ENCODE measurements at regions not wholly inside any gene's neighbourhood (a gene's known extent, or its start where the extent isn't known, plus 50 kb on each side); places are given as distances from the start of the nearest gene placed in this dataset.
"Not testable (repeated sequence)": the region's sequence is repeated elsewhere in the genome, so short reads cannot be mapped to it uniquely, and the experiment has no call there.

- not testable (repeated sequence) for H3K4me2 ChIP-seq (ENCODE audit: low read length); H3K27ac ChIP-seq (ENCODE audit: low read depth, low read length); H3K9ac ChIP-seq (ENCODE audit: low read length); H3K27me3 ChIP-seq (ENCODE audit: insufficient read depth, low read length, poor library complexity); DNase-seq; H3K79me1 ChIP-seq (ENCODE audit: low read length); H3K18ac ChIP-seq (ENCODE audit: low read length); H4K8ac ChIP-seq (ENCODE audit: low read depth, low read length); H2BK120ac ChIP-seq (ENCODE audit: low read depth, low read length); H3K4me1 ChIP-seq (ENCODE audit: control insufficient read depth, low read depth, low read length); H3K56ac ChIP-seq (ENCODE audit: low read length); H3K4ac ChIP-seq (ENCODE audit: low read depth, low read length); H4K5ac ChIP-seq (ENCODE audit: low read length); H2BK15ac ChIP-seq (replicated peaks; ENCODE audit: low read depth); H3K79me2 ChIP-seq (ENCODE audit: control insufficient read depth, insufficient read depth, low read length); H3K4me3 ChIP-seq (ENCODE audit: low read length); H2BK5ac ChIP-seq (ENCODE audit: low read length); H3K23ac ChIP-seq (ENCODE audit: low read length); H3K36me3 ChIP-seq (ENCODE audit: control insufficient read depth, insufficient read depth, low read length); H2AK5ac ChIP-seq (ENCODE audit: low read length)
- WGBS (ENCODE audit: extremely low coverage, insufficient coverage, low lambda C conversion rate): no CpG with 5 or more reads among the region's 4 CpGs
Measured at GRCh38 chr1:120357046-120357445, 57.8 kb upstream of the NBPF8 start.

- H3K23ac ChIP-seq (ENCODE audit: low read length); H2BK120ac ChIP-seq (ENCODE audit: low read depth, low read length); H3K56ac ChIP-seq (ENCODE audit: low read length); H2BK15ac ChIP-seq (replicated peaks; ENCODE audit: low read depth); H2BK5ac ChIP-seq (ENCODE audit: low read length); H2AK5ac ChIP-seq (ENCODE audit: low read length); H3K79me1 ChIP-seq (ENCODE audit: low read length); H3K27ac ChIP-seq (ENCODE audit: low read depth, low read length); H3K27me3 ChIP-seq (ENCODE audit: insufficient read depth, low read length, poor library complexity); H3K4ac ChIP-seq (ENCODE audit: low read depth, low read length); H4K5ac ChIP-seq (ENCODE audit: low read length); H3K4me1 ChIP-seq (ENCODE audit: control insufficient read depth, low read depth, low read length); H3K4me2 ChIP-seq (ENCODE audit: low read length); H3K36me3 ChIP-seq (ENCODE audit: control insufficient read depth, insufficient read depth, low read length); H3K9ac ChIP-seq (ENCODE audit: low read length); H3K18ac ChIP-seq (ENCODE audit: low read length); H3K79me2 ChIP-seq (ENCODE audit: control insufficient read depth, insufficient read depth, low read length); H4K8ac ChIP-seq (ENCODE audit: low read depth, low read length); H3K4me3 ChIP-seq (ENCODE audit: low read length): not testable (repeated sequence)
- no CpG with 5 or more reads among the region's 8 CpGs for WGBS (ENCODE audit: extremely low coverage, insufficient coverage, low lambda C conversion rate)
- DNase-seq: peak; percentile 38
Measured at GRCh38 chr1:120356170-120356569, 58.7 kb upstream of the NBPF8 start.

- H3K9ac ChIP-seq (ENCODE audit: low read length); H3K27ac ChIP-seq (ENCODE audit: low read depth, low read length); H3K27me3 ChIP-seq (ENCODE audit: insufficient read depth, low read length, poor library complexity); H4K5ac ChIP-seq (ENCODE audit: low read length); H2BK15ac ChIP-seq (replicated peaks; ENCODE audit: low read depth); H3K79me1 ChIP-seq (ENCODE audit: low read length); H3K18ac ChIP-seq (ENCODE audit: low read length); H2AK5ac ChIP-seq (ENCODE audit: low read length); H3K23ac ChIP-seq (ENCODE audit: low read length); H3K4me2 ChIP-seq (ENCODE audit: low read length); H3K4me3 ChIP-seq (ENCODE audit: low read length); H3K36me3 ChIP-seq (ENCODE audit: control insufficient read depth, insufficient read depth, low read length); H3K4ac ChIP-seq (ENCODE audit: low read depth, low read length); H3K4me1 ChIP-seq (ENCODE audit: control insufficient read depth, low read depth, low read length); H3K79me2 ChIP-seq (ENCODE audit: control insufficient read depth, insufficient read depth, low read length); H2BK5ac ChIP-seq (ENCODE audit: low read length); H4K8ac ChIP-seq (ENCODE audit: low read depth, low read length): not testable (repeated sequence)
- DNase-seq: peak; percentile 88
- H2BK120ac ChIP-seq (ENCODE audit: low read depth, low read length): peak overlapping the region; percentile 97
- no CpG with 5 or more reads among the region's 30 CpGs for WGBS (ENCODE audit: extremely low coverage, insufficient coverage, low lambda C conversion rate)
- H3K56ac ChIP-seq (ENCODE audit: low read length): peak overlapping the region; percentile 67
Measured at GRCh38 chr1:120354618-120355184, 60.1 kb upstream of the NBPF8 start.

GRCh38 chr1:120342231-120343073 is 72.4 kb upstream of the NBPF8 start:
- H3K9ac ChIP-seq (ENCODE audit: low read length); H2BK5ac ChIP-seq (ENCODE audit: low read length); H3K79me2 ChIP-seq (ENCODE audit: control insufficient read depth, insufficient read depth, low read length); H2BK120ac ChIP-seq (ENCODE audit: low read depth, low read length); H3K56ac ChIP-seq (ENCODE audit: low read length); H3K79me1 ChIP-seq (ENCODE audit: low read length); H3K18ac ChIP-seq (ENCODE audit: low read length); H3K4ac ChIP-seq (ENCODE audit: low read depth, low read length); H3K23ac ChIP-seq (ENCODE audit: low read length); H3K4me1 ChIP-seq (ENCODE audit: control insufficient read depth, low read depth, low read length); H2BK15ac ChIP-seq (replicated peaks; ENCODE audit: low read depth); H3K27ac ChIP-seq (ENCODE audit: low read depth, low read length); H3K27me3 ChIP-seq (ENCODE audit: insufficient read depth, low read length, poor library complexity); H4K5ac ChIP-seq (ENCODE audit: low read length); H3K4me2 ChIP-seq (ENCODE audit: low read length); H4K8ac ChIP-seq (ENCODE audit: low read depth, low read length); H2AK5ac ChIP-seq (ENCODE audit: low read length); H3K4me3 ChIP-seq (ENCODE audit: low read length); H3K36me3 ChIP-seq (ENCODE audit: control insufficient read depth, insufficient read depth, low read length): not testable (repeated sequence)
- no CpG with 5 or more reads among the region's 44 CpGs for WGBS (ENCODE audit: extremely low coverage, insufficient coverage, low lambda C conversion rate)
- peak; percentile 0 for DNase-seq

GRCh38 chr1:120341756-120342155 is 73.1 kb upstream of the NBPF8 start:
- not testable (repeated sequence) for H3K4me3 ChIP-seq (ENCODE audit: low read length); H3K4me2 ChIP-seq (ENCODE audit: low read length); H2BK15ac ChIP-seq (replicated peaks; ENCODE audit: low read depth); H3K36me3 ChIP-seq (ENCODE audit: control insufficient read depth, insufficient read depth, low read length); H3K79me2 ChIP-seq (ENCODE audit: control insufficient read depth, insufficient read depth, low read length); H3K23ac ChIP-seq (ENCODE audit: low read length); H3K27me3 ChIP-seq (ENCODE audit: insufficient read depth, low read length, poor library complexity); H3K9ac ChIP-seq (ENCODE audit: low read length); H2BK5ac ChIP-seq (ENCODE audit: low read length); H4K8ac ChIP-seq (ENCODE audit: low read depth, low read length); H4K5ac ChIP-seq (ENCODE audit: low read length); H3K4ac ChIP-seq (ENCODE audit: low read depth, low read length); H3K27ac ChIP-seq (ENCODE audit: low read depth, low read length); H3K4me1 ChIP-seq (ENCODE audit: control insufficient read depth, low read depth, low read length); H3K18ac ChIP-seq (ENCODE audit: low read length); H2BK120ac ChIP-seq (ENCODE audit: low read depth, low read length); H3K79me1 ChIP-seq (ENCODE audit: low read length); H2AK5ac ChIP-seq (ENCODE audit: low read length)
- WGBS (ENCODE audit: extremely low coverage, insufficient coverage, low lambda C conversion rate): no CpG with 5 or more reads among the region's 24 CpGs
- H3K56ac ChIP-seq (ENCODE audit: low read length): peak overlapping the region; percentile 15
- peak; percentile 27 for DNase-seq
